ENCODE measurements at regions not wholly inside any gene's neighbourhood (a gene's known extent, or its start where the extent isn't known, plus 50 kb on each side); places are given as distances from the start of the nearest gene placed in this dataset.

DNA sequence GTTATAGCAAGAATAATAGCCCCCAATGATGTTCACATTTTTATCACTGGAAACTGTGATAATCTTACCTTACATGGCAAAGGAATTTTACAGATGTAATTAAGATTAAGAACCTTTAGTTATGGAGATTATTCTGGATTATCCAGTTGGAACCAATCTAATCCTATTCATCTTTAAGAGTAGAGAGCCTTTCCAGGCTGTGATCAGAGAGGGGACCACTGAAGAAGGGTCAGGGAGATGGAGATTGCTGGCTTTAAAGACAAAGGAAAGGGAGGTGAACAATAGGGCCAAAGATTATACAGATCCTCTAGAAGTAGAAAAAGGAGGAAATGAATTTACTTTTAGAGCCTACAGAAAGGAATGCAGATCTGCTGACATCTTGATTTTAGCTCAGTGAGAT, 253.5 kb upstream of the GRIN3A start:
- TF ChIP-seq ZBTB7A (IDR thresholded peaks at IDR 0.05; ENCODE audit: low read depth): no peak
- TF ChIP-seq, protein P1, sequence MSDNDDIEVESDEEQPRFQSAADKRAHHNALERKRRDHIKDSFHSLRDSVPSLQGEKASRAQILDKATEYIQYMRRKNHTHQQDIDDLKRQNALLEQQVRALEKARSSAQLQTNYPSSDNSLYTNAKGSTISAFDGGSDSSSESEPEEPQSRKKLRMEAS (IDR thresholded peaks at IDR 0.05): no peak
- TF ChIP-seq RAD21 (IDR thresholded peaks at IDR 0.05; ENCODE audit: low read depth): no peak
- TF ChIP-seq, protein P2, sequence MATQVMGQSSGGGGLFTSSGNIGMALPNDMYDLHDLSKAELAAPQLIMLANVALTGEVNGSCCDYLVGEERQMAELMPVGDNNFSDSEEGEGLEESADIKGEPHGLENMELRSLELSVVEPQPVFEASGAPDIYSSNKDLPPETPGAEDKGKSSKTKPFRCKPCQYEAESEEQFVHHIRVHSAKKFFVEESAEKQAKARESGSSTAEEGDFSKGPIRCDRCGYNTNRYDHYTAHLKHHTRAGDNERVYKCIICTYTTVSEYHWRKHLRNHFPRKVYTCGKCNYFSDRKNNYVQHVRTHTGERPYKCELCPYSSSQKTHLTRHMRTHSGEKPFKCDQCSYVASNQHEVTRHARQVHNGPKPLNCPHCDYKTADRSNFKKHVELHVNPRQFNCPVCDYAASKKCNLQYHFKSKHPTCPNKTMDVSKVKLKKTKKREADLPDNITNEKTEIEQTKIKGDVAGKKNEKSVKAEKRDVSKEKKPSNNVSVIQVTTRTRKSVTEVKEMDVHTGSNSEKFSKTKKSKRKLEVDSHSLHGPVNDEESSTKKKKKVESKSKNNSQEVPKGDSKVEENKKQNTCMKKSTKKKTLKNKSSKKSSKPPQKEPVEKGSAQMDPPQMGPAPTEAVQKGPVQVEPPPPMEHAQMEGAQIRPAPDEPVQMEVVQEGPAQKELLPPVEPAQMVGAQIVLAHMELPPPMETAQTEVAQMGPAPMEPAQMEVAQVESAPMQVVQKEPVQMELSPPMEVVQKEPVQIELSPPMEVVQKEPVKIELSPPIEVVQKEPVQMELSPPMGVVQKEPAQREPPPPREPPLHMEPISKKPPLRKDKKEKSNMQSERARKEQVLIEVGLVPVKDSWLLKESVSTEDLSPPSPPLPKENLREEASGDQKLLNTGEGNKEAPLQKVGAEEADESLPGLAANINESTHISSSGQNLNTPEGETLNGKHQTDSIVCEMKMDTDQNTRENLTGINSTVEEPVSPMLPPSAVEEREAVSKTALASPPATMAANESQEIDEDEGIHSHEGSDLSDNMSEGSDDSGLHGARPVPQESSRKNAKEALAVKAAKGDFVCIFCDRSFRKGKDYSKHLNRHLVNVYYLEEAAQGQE (IDR thresholded peaks at IDR 0.05; ENCODE audit: low read depth): no peak
- no peak for TF ChIP-seq CEBPB (IDR thresholded peaks at IDR 0.05)
- no peak for TF ChIP-seq EP300 (IDR thresholded peaks at IDR 0.05; ENCODE audit: borderline replicate concordance)
- TF ChIP-seq, protein P3, sequence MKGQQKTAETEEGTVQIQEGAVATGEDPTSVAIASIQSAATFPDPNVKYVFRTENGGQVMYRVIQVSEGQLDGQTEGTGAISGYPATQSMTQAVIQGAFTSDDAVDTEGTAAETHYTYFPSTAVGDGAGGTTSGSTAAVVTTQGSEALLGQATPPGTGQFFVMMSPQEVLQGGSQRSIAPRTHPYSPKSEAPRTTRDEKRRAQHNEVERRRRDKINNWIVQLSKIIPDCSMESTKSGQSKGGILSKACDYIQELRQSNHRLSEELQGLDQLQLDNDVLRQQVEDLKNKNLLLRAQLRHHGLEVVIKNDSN (IDR thresholded peaks at IDR 0.05): no peak
- TF ChIP-seq CREB1 (IDR thresholded peaks at IDR 0.05; ENCODE audit: low read depth): no peak
- TF ChIP-seq TCF12 (IDR thresholded peaks at IDR 0.05; ENCODE audit: low read depth): no peak
- no peak for TF ChIP-seq EGR1 (IDR thresholded peaks at IDR 0.05)
- TF ChIP-seq TAF1 (IDR thresholded peaks at IDR 0.05; ENCODE audit: low read depth): no peak
- TF ChIP-seq FOXM1 (IDR thresholded peaks at IDR 0.05; ENCODE audit: borderline replicate concordance, low read depth): no peak
- TF ChIP-seq YY1 (IDR thresholded peaks at IDR 0.05; ENCODE audit: low read depth): no peak

Data from Ishikawa (cell line).